ENCODE measurements at regions not wholly inside any gene's neighbourhood (a gene's known extent, or its start where the extent isn't known, plus 50 kb on each side); places are given as distances from the start of the nearest gene placed in this dataset.
A peak's percentile ranks its signal among the peaks of the same experiment; 100 is the strongest.

GRCh38 chr4:11768251-11768972, 339.7 kb upstream of the HS3ST1 start:
- no peak overlapping the region for H3K4me3 ChIP-seq (ENCODE audit: control insufficient read depth, low read depth, low read length)
- DNase-seq (ENCODE audit: low read depth), result no peak
- no peak for TF ChIP-seq CTCF (IDR thresholded peaks at IDR 0.05; ENCODE audit: control insufficient read depth, insufficient read depth, low read depth, low read length, missing control alignments)

GRCh38 chr4:11765849-11766453, 337.3 kb upstream of the HS3ST1 start:
- DNase-seq (ENCODE audit: low read depth), result no peak
- TF ChIP-seq CTCF (IDR thresholded peaks at IDR 0.05; ENCODE audit: control insufficient read depth, insufficient read depth, low read depth, low read length, missing control alignments), result peak; percentile 55
- no peak overlapping the region for H3K4me3 ChIP-seq (ENCODE audit: control insufficient read depth, low read depth, low read length)

GRCh38 chr4:11748164-11748872, 319.6 kb upstream of the HS3ST1 start:
- no peak overlapping the region for H3K4me3 ChIP-seq (ENCODE audit: control insufficient read depth, low read depth, low read length)
- no peak for TF ChIP-seq CTCF (IDR thresholded peaks at IDR 0.05; ENCODE audit: control insufficient read depth, insufficient read depth, low read depth, low read length, missing control alignments)
- DNase-seq (ENCODE audit: low read depth), result no peak

GRCh38 chr4:11746734-11747133, 318.0 kb upstream of the HS3ST1 start:
- no peak overlapping the region for H3K4me3 ChIP-seq (ENCODE audit: control insufficient read depth, low read depth, low read length)
- no peak for TF ChIP-seq CTCF (IDR thresholded peaks at IDR 0.05; ENCODE audit: control insufficient read depth, insufficient read depth, low read depth, low read length, missing control alignments)
- DNase-seq (ENCODE audit: low read depth), result no peak

- no peak for TF ChIP-seq CTCF (IDR thresholded peaks at IDR 0.05; ENCODE audit: control insufficient read depth, insufficient read depth, low read depth, low read length, missing control alignments)
- DNase-seq (ENCODE audit: low read depth), result no peak
- no peak overlapping the region for H3K4me3 ChIP-seq (ENCODE audit: control insufficient read depth, low read depth, low read length)
Observed at GRCh38 chr4:11743976-11744375, 315.3 kb upstream of the HS3ST1 start.

- no peak for DNase-seq (ENCODE audit: low read depth)
- TF ChIP-seq CTCF (IDR thresholded peaks at IDR 0.05; ENCODE audit: control insufficient read depth, insufficient read depth, low read depth, low read length, missing control alignments), result no peak
Observed at GRCh38 chr4:11743236-11743635, 314.5 kb upstream of the HS3ST1 start.

More at GRCh38 chr4:11743236-11743635, 314.5 kb upstream of the HS3ST1 start:
- H3K4me3 ChIP-seq (ENCODE audit: control insufficient read depth, low read depth, low read length), result no peak overlapping the region
